DMS 273 (cell line): ENCODE measurements at regions not wholly inside any gene's neighbourhood (a gene's known extent, or its start where the extent isn't known, plus 50 kb on each side); places are given as distances from the start of the nearest gene placed in this dataset.

Source experiments
- DNase-seq: peaks from one replicate; lab custom pipeline; 2025; ENCODE audit not compliant: unreplicated experiment; lab: John Stamatoyannopoulos, UW

DNA sequence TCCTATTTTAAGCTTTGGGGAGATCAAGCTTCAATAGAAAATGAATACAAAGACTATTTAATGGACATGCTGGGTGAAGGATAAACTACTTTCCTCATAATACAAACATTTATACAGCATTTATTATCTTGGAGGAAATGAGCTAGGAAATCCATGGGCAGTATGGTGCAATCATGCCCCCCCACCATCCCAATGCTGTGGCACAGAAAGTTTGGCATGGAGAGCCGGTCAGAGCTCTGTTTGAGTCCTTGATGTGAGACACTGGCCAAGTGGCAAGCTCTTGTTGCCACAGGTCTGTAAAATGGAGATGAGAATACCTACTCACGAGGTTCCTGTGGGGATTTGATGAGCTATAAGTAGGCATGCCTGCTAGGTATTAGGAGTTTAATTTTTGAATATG is 120.6 kb downstream of the MAB21L3 start:
- no peak for DNase-seq

DNA sequence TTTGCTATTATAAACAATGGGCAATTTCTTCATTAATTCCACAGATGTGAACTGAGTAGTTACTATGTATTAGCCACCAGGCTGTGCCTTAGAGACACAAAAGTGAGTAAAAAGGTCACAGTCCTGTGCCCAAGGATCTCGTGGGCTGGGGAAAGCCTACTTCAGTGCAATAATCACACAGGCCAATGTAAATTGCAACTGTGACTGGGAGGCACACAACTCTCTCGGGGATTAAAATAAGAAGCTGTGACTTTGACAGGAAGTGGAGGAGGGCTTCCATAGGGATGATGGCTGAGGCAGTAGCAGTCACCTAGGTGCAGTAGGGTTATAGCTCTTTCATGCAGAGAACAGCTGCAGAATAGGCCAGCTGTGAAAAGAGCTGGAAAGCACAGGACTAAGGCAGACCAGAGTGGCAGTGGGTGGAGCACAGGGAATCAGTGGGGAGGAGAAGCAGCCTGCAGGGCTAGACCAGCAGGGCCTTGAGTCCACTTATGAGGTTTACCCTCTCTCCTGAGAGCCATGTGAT is 121.9 kb downstream of the MAB21L3 start:
- peak; percentile 43 for DNase-seq

DNA sequence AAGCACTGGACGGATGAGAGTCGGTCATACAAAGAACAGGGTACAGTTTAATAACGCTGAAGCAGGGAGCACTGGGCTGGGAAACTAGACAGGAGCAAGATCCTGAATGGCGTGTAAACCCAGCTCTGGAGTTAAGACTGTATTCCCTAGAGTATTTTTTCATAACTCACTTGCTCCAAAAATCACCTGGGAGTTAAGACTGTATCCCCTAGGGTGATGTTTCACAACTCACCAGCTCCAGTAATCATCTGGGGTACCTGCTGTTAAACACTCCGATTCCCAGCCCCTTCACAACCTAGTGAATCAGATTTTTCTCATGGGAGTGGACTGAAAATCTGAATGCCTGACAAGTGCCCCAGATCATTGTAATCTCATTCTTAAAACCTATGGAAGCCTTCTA is 123.2 kb downstream of the MAB21L3 start:
- DNase-seq = no peak

DNA sequence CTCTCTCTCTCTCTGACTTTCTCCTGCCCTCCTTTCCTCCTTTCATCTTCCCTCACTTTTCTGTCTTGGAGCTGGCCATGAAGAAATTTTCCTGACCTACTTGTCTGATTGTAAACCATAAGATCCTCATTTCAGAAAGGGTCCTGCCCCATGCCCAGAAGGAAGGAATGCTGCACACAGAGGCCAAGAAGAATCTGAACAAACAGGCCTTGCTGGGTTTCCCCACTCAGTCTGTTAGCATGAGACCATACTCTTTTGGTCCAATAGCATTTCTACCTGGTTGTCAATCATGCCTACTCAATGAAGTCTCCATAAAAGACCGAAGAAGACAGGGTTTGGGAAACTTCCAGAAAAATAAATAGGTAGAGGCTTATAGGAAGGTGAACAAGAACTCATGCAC is 128.7 kb downstream of the MAB21L3 start:
- no peak for DNase-seq

DNA sequence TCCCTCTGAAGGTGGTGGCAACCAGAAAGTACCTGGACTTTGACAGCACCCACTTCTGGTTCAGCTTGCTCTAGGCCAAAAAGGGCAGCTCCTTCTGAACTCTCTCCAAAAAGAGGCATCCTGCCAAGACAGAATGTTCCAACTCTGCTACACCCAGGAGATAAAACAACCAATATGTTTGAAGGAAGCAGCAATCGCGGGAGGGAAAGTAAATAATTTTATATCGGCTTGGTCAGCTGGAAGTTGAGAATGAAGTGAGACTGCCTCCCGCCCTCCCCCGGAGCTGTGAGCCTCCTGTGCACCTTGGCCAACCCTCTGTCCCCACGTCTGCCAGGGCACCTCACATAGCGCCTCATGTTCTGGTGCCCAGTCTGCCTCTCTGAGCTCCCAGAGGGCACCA is 130.3 kb upstream of the ATP1A1 start:
- DNase-seq = no peak

DNA sequence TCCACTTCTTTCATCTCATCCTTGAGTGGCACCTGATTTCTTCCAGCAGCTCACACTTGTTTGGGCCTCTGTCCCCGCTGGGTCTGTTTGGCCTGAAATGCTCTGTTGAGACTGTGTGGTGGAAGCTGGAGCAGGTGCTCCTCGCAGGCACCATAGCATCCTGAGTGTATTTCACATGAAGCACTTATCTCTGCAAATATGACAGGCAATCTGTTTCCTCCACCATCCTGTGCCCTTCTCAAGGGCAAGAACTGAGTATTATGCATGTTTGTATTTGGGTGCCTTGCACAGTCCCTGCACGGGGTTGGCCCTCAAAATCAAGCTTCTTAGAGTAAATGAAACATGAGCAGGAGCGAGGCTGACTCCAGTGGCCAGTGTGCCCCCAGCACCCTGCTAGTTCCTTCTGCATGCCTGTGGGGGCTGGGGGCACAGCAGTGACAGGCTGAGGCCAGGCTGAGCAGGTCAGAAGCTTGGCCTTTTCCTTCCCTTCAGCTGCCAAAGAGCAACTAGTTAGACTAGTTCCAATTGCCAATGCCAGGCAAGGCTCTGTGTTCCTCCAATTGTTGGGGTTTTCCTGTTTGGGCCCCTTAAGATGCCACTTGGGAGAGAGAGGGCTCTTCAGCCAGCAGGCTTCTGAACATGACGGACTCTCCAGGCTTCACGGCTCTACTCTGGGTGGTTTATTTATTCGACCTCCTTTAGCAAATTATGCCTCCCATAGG is 129.6 kb upstream of the ATP1A1 start:
- no peak for DNase-seq

DNA sequence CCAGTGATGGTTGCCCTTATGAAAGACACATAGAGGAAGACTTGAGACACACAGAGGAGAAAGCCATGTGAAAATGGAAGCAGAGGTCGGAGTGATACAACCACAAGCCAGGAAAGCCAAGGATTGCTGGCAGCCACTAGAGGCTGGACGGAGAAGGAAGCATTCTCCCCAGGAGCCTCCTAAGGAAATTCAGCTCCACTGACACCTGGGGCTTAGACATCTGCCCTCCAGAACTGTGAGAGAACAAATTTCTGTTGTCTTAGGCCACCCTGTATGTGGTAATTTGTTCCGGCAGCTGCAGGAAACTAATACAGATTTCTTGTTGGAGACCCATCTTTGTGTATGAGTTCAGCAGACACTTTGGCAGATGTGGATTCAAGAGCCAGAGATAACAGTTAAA is 126.9 kb upstream of the ATP1A1 start:
- no peak for DNase-seq

DNA sequence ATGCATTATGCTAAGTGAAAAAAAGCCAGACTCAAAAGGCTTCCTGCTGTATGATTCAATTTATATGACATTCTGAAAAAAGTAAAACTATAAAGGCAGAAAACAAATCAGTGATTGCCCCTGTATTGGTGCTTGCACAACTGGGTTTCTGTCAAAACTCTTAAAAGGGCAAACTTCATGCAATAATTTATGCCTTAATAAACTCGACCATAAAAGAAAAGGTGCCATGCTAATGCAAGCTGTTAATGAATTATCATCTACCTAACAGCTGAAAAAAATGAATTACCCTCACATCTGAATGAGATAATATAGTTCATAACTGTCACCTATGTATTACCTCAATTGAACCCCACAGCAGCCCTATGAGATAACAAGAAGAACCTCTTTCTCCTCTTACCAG is 120.8 kb upstream of the ATP1A1 start:
- no peak for DNase-seq

DNA sequence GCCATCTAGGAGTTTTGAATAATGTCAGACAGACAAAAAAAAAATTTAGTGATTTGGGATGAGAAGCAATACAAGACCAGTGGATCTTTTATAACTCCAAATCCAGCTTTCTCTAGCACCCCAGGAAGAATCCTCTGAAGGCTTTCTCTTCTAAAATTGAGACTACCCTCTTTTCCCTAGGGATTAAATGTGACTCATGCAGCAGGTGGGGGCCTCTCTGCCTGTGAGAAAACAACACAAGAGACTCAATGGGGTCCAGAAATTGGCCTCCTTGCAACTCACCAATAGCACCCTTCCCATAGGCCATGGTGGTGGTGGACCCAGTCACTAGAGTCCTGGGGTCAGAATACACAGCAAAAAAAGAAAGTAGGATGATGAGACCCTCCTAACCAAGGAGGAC is 120.3 kb upstream of the ATP1A1 start:
- peak; percentile 40 for DNase-seq

DNA sequence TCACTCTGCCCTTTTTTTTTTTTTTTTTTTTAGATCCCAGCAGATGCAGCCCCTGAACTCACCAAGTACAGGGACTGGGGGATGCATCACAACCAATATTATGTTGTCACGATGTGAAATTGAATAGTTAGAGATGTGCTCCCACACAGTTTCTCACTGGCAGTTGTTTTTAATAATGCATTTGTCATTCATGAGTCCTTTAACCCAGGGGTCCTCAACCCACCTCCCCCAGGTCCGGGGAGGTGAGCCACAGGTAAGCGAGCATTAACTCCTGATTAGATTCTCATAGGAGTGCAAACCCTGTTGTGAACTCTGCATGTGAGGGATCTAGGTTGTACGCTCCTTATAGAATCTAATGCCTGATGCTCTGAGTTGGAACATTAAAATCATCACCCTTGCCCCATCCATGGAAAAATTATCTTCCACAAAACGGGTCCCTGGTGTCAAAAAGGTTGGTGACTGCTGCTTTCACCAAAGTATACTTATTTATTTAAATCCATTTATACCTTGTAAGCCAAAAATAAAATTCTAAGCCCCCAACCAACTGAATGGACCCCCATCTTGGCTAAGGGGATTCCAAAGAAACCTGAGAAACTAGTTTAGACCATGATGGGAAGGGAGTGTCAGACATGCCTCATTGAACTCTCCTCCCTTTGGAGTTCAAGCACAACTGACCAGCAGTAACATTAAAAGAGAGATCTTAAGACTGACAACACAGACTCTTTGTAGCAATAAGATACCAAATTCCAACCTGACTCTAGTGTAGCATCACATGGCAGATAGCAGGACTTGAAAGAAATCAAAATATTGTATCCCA is 119.3 kb upstream of the ATP1A1 start:
- no peak for DNase-seq

DNA sequence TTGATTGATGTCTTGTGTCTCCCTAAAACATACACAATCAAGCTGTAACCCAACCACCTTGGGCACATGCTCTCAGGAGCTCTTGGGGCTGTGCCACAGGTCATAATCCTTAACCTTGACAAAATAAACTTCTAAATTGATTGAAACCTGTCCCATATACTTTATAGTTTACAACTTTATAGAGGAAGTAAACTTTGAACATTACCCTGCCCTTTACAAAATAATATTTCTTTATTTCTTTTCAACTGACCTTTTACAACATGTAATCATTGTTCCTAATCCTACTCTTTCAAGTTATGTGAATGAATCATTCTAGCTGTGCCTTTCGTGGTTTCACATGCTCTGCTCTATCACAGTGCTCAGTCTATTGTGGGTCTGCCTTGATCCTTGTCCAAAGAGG is 118.3 kb upstream of the ATP1A1 start:
- DNase-seq = peak; percentile 19

DNA sequence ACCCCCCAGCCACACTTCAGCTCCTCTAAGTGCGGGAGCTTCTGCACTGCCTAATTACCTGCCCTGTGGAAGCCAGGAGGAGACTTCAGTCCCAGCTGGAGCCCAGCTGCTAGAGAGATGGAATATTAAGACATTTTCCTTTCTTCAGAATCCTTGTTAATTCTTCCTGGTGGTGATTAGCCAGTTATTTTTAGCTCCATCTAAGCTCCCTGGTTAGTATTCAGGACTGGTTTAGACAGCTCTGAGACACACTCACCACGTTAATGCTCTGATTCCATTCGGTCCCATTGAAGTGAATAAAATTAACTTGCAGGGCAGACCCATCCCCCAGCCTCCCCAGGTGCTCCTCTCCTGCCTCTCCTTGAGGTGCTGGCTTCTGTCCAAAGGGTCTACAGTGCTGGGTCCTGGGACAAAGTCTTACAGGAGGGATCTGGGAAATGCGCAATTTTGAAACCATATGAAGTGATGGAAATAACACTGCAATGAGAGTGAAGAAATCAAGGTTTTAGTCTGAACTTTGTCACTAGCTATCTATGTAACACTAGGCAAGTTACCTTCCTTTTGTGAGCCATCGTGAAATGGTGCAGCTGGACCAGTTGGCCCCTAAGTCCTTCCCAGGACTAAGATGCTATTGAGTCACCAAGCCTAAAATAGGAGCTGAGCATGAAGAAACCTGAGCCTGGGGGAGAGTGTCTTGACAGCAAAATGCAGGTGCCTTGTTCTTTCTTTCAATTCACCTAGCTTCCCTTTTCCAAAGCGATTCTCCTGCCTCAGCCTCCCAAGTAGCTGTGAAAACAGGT is 117.4 kb upstream of the ATP1A1 start:
- DNase-seq = peak; percentile 75

DNA sequence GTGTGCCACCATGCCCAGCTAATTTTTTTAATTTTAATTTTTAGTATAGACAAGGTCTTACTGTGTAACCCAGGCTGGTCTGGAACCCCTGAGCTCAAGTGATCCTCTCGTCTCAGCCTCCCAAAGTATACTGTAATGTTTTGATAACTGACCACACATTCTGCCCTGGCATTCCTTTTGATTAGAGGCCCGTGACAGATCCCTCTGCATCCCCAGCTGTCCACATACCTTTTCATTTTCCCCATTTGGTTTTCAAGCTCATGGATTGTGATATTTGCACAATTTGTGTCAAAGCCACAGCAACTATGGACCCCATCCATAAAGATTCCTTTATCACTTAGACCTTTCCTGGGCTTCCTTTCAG is 116.8 kb upstream of the ATP1A1 start:
- peak; percentile 37 for DNase-seq

DNA sequence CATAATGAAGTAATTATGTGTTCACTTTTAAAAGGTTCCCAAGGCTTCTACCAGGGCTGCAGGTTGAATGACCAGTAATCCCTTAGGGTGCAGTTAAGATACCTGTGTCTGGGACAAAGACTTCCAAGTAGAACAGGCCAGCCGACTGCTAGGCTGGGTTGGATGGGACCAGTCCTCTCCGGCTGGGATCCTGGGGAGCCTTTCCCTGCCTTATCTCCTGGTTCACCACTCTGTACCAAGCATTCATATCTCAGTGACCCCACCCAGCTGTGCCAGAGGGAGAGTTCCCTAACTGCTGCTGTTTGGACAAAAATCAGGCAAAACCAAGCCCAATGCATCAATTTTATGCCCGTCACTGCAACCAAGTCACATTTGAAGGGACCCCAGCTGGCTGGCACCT is 116.2 kb upstream of the ATP1A1 start:
- DNase-seq = no peak

DNA sequence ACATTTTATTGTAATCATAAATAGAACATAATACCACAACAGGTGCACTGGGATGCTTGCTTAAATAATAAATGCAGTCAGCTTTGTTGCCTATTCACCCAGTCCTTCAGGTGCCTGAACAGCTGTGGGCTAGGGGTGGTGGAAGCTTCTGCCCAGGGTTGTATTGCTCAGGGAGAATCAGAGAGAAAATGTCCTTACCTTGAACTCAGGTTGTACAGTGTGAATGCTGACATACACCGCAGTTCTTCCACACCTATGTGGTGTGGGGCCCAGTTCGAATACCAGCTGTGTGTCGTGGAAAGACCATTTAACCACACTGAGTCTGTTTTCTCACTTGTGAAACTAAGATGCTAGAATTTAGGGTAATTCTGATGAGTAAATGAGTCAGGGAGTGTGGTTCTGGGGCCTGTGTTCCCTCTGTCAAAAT is 115.7 kb upstream of the ATP1A1 start:
- DNase-seq = peak; percentile 90

DNA sequence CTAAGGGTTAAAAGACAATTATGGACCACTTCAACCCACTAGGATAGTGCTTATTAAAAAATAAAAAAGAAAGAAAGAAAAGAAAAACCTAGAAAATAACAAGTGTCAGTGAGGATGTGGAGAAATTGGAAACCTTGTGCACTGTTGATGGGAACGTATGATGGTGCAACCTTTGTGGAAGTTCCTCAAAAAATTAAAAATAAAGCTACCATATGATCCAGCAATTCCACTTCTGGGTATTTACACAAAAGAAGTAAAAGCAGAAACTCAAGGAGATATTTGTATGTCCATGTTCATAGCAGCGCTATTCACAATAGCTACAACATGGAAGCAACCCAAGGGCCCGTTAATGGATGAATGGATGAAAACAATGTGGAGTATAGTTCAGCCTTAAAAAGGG is 115.2 kb upstream of the ATP1A1 start:
- no peak for DNase-seq

DNA sequence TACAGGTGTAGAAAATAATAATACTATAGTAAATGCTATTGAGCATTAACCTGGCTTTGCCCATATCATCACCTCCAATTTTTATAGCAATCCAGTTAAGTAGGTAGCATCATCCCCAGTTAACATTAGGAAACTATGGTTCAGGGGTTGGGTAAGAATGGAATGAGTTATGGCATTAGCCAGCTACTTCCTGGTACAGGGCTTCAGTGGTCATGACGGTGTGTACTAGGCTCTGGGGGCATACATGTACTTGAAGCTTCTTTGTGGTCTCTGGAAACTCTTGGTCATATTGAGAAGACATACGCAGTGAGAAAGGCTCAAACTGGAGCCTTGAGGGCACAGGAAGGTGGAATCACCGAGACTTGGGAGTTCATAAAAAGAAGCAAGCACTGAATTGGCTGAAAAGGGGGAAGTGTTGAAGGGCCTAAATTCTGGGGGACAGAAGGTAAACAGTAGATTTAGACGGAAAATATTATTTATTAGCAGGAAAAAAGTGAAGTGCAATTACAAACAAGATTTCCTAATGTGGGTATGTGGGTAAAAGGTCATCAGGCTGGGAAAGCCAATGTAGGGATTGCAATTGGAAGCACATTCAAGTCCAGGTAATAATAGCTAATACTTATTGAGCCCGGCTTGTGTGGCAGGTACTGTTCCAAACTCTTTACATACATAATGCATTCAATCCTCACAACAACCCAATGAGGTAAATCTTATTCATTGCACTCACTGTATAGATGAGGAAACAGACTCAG is 114.2 kb upstream of the ATP1A1 start:
- no peak for DNase-seq

DNA sequence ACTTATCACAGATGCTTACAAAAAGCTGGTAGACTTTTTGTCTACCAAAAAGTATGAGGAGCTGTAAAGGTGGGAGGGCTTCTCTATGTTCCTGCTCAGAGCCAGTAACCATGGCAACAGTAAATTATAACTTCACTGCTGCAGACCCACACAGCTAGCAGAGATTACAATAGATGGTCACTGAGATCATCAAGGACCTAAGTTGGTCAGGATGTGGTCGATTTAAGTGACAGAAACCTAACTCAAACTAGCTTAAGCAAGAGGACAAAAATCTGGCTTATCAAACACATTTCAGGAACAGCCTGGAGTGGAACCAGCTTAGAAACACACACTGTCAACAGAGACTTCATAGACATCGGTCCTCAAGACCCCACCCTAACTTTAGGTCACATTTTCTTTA is 113.4 kb upstream of the ATP1A1 start:
- DNase-seq = peak; percentile 9

DNA sequence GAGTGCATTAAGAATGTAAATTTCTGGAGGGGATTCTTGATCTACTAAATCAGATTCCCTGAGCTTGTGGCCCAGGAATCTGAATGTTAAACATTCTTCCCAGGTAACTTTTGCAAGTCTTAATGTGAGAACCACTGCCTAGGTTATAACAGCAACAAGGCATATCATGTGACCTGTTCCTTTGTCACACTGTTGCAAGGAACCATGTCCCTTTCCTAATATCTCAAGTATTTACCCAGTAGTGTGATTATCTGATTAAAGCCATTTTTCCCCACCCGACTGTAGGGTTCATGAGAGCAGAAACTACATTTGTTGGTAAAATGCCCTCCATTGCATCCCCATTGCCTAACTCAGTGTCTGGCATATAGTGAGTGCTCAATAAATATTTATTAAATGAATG is 112.9 kb upstream of the ATP1A1 start:
- DNase-seq = no peak

DNA sequence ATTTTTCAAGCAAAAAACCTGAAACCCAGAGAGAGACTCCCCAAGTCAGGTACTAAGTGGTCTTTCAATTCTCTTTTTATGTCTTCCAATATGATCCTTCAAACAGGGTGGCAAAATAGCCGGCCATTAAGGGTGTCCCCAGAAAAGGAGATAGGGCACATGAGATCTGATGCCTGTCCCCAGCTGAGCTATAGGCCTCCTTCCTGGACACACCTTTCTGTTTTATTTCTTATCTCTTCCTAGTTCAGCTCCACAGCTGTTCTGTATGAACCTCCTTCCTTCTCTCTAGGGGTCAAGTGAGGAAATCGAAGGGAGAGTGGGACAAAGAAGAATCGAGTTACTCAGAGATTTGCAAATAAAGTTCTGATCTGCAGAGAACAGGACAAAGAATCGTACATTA is 112.4 kb upstream of the ATP1A1 start:
- no peak for DNase-seq

DNA sequence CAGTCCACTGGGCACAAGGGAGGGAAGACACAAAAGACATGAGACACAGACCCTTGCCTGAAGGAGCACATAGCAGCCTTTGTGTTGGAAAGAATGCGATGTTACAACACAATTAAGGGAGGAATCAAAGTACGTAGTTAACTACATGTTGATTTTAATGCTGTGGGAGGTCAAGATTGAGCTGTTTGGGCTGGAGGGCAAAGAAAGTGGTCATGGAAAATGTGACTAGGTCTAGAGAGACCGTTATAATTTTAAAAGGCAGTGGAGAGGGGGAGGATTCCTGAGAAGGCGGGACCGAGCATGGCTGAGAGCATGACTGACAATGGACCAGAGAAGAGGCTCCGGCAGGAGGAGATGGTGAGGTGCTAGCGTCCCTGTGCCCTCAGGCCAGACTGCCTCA is 111.8 kb upstream of the ATP1A1 start:
- no peak for DNase-seq
